DMS114 treated with DMSO at 0.1 percent for 48 hours (cell line): ENCODE measurements at regions not wholly inside any gene's neighbourhood (a gene's known extent, or its start where the extent isn't known, plus 50 kb on each side); places are given as distances from the start of the nearest gene placed in this dataset.
"Not testable (repeated sequence)": the region's sequence is repeated elsewhere in the genome, so short reads cannot be mapped to it uniquely, and the experiment has no call there.

Experiments used
- DNase-seq: peaks from one replicate; lab custom pipeline; 2025; ENCODE audit not compliant: unreplicated experiment; lab: John Stamatoyannopoulos, UW

DNA sequence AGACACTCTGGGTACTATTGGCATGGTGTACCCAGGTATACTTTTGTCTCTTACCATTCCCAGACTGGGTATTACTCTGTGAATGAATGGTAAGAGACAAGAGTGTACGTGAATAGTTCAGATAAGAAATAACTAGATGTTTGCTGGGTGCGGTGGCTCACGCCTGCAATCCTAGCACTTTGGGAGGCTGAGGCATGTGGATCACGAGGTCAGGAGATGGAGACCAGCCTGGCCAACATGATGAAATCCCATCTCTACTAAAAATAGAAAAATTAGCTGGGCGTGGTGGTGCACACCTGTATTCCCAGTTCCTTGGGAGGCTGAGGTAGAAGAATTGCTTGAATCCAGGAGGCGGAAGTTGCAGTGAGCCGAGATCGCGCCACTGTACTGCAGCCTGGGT lies 75.8 kb upstream of the VKORC1L1 start:
- DNase-seq, result not testable (repeated sequence)

DNA sequence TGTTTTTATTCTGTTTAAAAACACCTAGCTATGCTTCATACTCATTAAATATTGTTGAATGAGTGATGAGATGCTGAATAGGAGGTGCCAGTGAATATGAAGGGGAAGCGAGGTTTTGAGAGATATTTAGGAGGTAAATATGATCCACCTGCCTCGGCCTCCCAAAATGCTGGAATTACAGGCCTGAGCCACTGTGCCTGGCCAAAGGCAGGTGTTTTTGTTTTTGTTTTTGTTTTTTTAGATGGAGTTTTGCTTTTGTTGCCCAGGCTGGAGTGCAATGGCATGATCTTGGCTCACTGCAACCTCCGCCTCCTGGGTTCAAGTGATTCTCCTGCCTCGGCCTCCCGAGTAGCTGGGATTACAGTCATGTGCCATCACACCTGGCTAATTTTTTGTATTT lies 75.3 kb upstream of the VKORC1L1 start:
- not testable (repeated sequence) for DNase-seq

DNA sequence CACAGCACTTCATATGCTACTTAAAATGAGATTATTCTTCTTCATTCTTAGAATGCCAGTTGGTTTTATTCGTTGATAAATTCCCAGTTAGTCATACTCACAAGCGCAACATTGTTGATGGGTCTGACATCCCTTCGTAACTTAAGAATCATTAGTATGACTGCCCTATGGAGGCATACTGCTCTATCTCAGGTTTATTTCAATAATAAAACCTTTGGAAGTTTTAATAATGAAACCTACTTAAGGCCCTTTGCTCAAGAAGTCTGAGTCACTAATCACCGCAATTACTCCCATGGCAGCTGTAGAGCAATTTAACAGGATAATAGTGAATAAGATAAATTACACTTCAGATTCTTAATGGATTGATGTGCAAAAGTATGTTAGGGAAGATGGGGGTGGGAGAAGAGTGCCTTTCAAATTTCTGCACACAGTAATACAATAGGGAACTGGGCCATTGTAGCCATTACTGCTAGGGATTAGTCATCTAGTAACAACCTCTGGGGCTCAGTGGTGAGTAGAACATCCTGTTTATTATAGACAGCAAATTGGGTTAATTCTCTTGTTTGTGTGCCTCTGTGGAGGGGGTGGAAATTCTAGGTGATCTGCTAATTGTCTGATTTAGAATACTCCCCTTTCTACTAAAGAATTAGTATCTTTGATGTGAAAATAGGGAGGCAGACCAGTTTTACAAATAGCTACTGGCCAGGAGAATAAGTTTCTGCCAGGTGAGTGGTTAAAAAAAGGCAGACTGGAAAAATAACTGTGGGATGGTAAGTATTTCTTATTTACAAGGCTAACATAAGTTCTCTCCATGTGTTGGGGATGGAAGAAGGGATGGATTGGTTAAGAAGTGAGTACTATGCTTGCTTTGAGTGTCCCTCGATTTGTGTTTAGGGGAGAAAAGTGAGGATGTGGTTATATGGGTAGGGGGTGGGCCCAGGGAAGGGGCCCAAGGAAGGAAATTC lies 74.5 kb upstream of the VKORC1L1 start:
- no peak for DNase-seq

DNA sequence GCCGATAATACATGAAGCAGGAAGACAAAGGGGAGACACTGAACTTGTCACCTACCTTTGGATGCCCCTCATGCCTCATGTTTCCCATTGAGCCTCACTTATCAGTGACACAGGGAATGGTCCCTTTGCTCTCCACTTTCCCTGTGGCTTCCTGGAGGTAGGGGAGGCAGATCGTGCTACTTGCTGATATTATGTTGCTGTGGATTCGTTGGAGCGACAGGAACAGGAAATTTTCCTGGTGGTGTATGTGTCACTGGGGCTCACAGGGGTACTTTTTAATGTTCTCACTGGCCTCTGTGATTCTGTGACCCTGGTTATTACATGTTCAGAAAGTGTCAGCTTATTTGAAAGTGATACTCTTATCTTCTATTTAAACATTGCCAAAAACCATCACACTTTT lies 72.7 kb upstream of the VKORC1L1 start:
- not testable (repeated sequence) for DNase-seq

DNA sequence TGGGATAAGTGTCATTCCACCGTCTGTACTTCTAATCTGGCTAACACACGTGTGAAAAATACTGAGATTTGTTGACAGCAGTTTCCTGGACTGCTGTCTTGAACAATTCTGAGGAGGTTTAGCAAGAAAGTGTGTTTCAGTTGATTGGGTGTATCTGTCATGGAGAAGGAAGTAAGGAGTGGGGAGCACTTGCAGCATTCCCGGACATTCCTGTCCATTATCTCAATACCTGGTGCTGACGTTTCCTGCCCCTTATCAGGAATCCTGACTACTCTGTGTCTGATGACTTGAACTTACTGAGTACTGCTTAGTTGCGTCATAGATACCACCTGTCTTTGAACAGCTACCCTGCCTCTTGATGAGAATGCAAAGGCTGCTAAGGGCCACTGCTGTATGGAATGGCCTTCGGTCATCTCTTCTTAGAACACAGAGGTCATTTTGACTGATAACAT lies 72.0 kb upstream of the VKORC1L1 start:
- DNase-seq, result no peak

DNA sequence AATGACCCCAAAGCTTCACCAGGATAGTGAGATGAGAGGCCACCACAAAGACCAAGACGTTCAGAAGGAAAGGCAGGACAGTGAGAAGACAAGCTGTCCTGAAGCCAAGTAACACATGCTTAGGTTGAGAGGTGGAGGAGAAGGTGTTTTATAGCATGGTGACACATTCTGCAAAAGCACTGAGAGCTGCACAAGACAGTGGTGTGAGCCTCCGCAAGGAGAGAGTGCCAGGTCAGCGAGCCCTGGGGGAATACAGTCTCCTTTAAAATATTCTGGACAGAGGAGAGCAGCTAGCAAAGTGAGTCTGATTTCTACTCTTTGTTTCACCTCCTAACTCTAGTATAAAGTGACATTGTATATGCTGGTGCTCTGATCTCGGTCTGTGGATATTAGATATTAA lies 68.0 kb upstream of the VKORC1L1 start:
- no peak for DNase-seq

DNA sequence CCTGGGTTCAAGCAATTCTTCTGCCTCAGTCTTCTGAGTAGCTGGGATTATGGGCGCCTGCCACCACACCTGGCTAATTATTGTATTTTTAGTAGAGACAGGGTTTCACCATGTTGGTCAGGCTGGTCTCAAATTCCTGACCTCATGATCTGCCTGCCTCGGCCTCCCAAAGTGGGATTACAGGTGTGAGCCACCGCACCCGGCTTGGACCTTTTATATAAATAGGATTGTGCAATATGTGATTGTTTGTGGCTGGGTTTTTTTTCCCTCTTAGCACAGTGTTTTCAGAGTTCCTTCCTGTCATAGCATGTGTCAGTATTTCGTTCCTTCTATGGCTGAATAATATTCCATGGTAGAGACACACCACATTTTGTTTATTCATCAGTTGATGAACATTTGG lies 65.8 kb upstream of the VKORC1L1 start:
- DNase-seq, result not testable (repeated sequence)

DNA sequence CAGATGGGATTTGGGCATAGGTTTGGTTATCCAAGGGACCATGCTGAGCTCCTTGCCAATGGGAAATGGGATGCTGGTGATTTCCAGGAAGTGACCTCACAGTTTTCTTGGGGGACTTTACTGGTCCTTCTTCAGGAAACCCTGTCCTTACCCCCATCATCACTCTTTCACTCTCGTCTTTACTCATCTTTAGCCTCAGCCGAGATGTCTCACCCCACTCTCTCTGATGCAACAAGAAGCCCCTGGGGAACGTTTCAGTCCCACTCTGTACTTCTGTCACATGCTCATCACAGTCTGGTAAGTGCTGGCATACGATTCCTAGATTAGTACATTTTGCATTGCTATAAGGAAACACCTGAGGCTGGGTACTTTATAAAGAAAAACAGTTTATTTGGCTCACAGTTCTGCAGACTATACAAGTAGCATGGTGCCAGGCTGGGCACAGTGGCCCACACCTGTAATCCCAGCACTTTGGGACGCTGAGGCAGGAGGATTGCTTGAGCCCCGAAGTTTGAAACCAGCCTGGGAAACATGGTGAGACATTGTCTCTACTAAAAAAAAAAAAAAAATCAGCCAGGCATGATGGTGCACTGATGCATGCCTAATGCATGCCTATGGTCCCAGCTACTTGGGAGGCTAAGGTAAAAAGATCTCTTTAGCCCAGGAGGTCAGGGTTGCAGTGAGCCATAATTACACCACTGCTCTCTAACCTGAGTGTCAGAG lies 63.5 kb upstream of the VKORC1L1 start:
- DNase-seq, result no peak

DNA sequence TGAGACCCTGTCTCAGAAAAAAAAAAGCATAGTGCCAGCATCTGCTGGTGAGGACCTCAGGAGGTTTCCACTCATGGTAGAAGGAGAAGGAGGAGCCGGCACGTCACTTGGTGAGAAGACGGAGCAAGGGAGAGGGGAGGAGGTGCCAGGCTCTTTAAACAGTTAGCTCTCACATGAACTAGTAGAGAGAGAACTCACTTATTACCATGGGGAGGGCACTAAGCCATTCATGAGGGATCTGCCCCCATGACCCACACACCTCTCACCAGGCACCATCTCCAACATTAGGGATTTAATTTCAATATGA lies 62.9 kb upstream of the VKORC1L1 start:
- DNase-seq, result no peak

DNA sequence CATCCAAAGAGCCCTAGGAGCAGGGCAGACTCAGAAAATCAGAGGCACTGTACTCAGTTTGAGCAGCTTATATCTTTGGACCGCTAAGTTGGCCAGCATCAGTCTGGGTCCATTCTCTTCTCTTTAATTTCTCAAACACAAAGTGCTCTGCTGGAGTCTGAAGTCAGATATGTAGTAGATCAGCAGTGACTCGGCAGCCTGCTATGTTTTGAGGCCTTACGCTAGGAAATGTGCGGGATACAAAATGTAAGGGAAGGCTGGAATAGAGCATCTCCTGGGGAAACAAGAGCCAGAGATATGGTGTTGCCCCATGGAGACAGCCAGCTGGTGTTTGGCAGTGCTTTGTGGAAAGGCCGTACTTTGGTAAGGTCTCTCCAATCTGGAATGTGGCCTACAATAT lies 60.6 kb upstream of the VKORC1L1 start:
- DNase-seq, result no peak

DNA sequence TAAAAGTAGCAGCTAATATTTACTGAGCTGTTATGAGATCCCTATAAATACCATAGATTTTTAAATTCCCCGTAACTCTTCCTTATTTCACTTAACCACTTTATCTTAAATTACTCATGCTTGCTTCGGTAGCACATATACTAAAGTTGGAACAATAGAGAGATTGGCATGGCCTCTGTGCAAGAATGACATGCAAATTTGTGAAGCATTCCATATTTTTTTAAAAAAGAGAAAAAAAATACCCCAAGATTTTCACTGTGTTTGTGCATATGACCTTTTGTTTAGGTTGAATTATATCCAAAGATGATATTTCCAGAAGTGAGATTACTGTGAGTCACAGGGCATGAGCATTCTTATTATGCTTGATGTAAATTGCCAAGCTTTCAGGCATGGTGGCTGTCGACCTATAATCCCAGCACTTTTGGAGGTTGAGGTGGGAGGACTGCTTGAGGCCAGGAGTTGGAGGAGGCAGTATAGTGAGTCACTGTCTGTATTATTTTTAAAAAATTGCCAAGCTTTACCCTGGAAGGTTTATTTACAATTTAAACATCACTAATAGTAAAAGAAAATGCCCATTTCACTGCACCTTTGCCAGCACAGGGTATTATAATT lies 58.2 kb upstream of the VKORC1L1 start:
- DNase-seq, result not testable (repeated sequence)

DNA sequence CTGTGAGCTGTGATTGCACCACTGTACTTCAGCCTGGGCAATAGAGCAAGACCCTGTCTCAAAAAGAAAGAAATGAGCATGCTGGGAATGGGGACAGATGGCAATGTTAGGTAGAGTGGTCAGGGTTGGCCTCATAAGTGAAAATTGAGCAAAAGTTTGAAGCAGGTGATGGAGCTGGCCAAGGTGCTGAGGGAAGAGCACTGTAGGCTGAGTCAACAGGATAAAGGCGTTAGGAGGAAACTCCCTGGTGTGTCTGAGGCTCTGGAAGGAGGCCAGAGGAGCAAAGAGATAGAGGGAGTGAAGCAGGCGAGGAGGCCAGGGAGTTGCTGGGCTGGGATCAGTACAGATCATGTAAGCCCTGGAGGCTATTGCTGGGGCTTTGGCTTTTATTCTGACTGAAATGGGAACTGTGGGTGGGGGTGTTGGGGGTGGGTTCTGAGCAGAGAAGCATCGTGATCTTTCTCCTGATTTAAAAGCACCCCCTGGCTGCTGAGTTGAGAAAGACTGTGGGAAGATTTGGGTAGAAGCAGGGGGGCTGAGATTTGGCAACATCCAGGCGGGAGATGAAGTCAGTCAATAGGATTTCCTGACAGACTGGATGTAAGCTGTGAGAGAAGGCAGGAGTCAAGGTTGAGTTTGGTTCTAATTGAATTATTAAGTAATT lies 52.5 kb upstream of the VKORC1L1 start:
- DNase-seq, result no peak
